Keratinocyte (primary cell): ENCODE measurements at regions not wholly inside any gene's neighbourhood (a gene's known extent, or its start where the extent isn't known, plus 50 kb on each side); places are given as distances from the start of the nearest gene placed in this dataset.

Source experiments
- DNase-seq: peaks from one replicate; pipeline ENCODE4 v3.0.0-alpha.2; 2011; ENCODE audit warnings: low read depth, missing footprints, low spot score
- FAIRE-seq: peaks from 2 replicates; lab custom pipeline; 2011; peaks lifted over from hg19 to GRCh38; lab: Jason Lieb, UNC
- H2AFZ ChIP-seq: 2 replicates; pipeline ENCODE4 v1.6.0; 2012; ENCODE audit warnings: low read length, control low read depth, inconsistent platforms; ENCODE audit not compliant: control insufficient read depth
- H3K27ac ChIP-seq: 2 replicates; pipeline ENCODE4 v1.5.1; 2011; ENCODE audit warnings: low read length; ENCODE audit not compliant: control insufficient read depth, insufficient read depth
- H3K27me3 ChIP-seq: 3 replicates; pipeline ENCODE4 v1.6.0; 2011; ENCODE audit warnings: low read length; ENCODE audit not compliant: control insufficient read depth, insufficient read depth; ENCODE audit errors: extremely low read depth
- H3K36me3 ChIP-seq, 2 experiments: 2 replicates in 1 of 2; 3 replicates in 1 of 2; pipeline ENCODE4 v1.5.1; 2011; ENCODE audit warnings: low read length in 2 of 2, mild to moderate bottlenecking in 1 of 2; ENCODE audit not compliant: control insufficient read depth in 2 of 2, insufficient read depth in 2 of 2; ENCODE audit errors: extremely low read depth in 1 of 2
- H3K4me1 ChIP-seq: 3 replicates; pipeline ENCODE4 v1.5.1; 2011; ENCODE audit warnings: low read length; ENCODE audit not compliant: control insufficient read depth, insufficient read depth; ENCODE audit errors: extremely low read depth
- H3K4me2 ChIP-seq: 3 replicates; pipeline ENCODE4 v1.6.0; 2011; ENCODE audit warnings: low read depth, low read length; ENCODE audit not compliant: control insufficient read depth, insufficient read depth; ENCODE audit errors: extremely low read depth
- H3K4me3 ChIP-seq, 3 experiments: fragments of 200-600 bp in 1 of 3; sonication (generic) in 1 of 3; 2 replicates in 2 of 3; 3 replicates in 1 of 3; pipeline ENCODE4 v1.5.1; 2011 to 2016; ENCODE audit warnings: low read length in 3 of 3, mild to moderate bottlenecking in 3 of 3, control low read depth in 2 of 3, inconsistent platforms in 1 of 3, low read depth in 1 of 3, mixed read lengths in 1 of 3, mixed run types in 1 of 3, moderate library complexity in 1 of 3; ENCODE audit not compliant: control insufficient read depth in 2 of 3, insufficient read depth in 2 of 3; ENCODE audit errors: extremely low read depth in 1 of 3
- H3K79me2 ChIP-seq: 2 replicates; pipeline ENCODE4 v1.6.0; 2012; ENCODE audit warnings: low read length; ENCODE audit not compliant: control insufficient read depth, insufficient read depth
- H3K9ac ChIP-seq: 3 replicates; pipeline ENCODE4 v1.6.0; 2011; ENCODE audit warnings: low read length; ENCODE audit not compliant: control insufficient read depth, insufficient read depth; ENCODE audit errors: extremely low read depth
- H3K9me1 ChIP-seq: 3 replicates; pipeline ENCODE4 v1.6.0; 2011; ENCODE audit warnings: low read length; ENCODE audit not compliant: control insufficient read depth, insufficient read depth; ENCODE audit errors: extremely low read depth
- H3K9me3 ChIP-seq: 2 replicates; pipeline ENCODE4 v1.5.1; 2012; ENCODE audit warnings: low read depth, low read length; ENCODE audit not compliant: control insufficient read depth
- H4K20me1 ChIP-seq: 3 replicates; pipeline ENCODE4 v1.6.0; 2011; ENCODE audit warnings: low read length; ENCODE audit not compliant: control insufficient read depth, insufficient read depth; ENCODE audit errors: extremely low read depth
- EZH2 ChIP-seq: IDR thresholded peaks from one replicate; pipeline ENCODE4 v1.6.1; 2012; ENCODE audit warnings: inconsistent platforms, mild to moderate bottlenecking, low read length, moderate library complexity
- dilution Hi-C: fragments of 300-500 bp; cut with MboI; formaldehyde crosslinking; loops from one replicate; pipeline ENCODE4 v1.7.0; 2020; ENCODE audit warnings: low sequenced_read_pairs; ENCODE audit not compliant: extremely low pct_ligation_motif_present
- TF ChIP-seq, protein P1 (sequence below), 3 experiments: IDR thresholded peaks in 1 of 3; conservative IDR thresholded peaks in 1 of 3; optimal IDR thresholded peaks in 1 of 3; 2 replicates in 2 of 3; 3 replicates in 1 of 3; pipeline versions ENCODE3 to v1.5.1; 2011; ENCODE audit warnings: low read length in 3 of 3, mild to moderate bottlenecking in 3 of 3, moderate library complexity in 2 of 3, control low read depth in 1 of 3, inconsistent platforms in 1 of 3; ENCODE audit not compliant: insufficient read depth in 2 of 3; ENCODE audit errors: extremely low read depth in 1 of 3

DNA sequence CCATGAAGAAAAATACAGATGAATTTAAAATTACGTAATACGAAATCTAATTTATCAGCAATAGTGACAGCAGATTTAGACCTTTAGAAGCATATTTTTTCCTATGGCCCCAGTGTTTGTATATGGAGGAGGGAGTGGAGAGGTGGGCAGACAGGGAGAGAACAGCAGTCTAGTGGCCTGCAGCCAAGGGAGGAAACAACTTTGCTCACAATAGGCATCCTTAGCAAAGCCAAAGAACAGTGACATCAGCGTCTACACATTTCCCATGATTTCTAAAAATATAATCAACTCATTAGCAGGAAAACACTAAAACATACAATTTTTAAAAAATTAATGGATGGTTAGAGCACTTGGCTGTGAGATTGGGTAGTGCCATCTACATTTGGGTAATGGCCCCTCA, 622.6 kb upstream of the ATP2B1 start:
- TF ChIP-seq, protein P1, sequence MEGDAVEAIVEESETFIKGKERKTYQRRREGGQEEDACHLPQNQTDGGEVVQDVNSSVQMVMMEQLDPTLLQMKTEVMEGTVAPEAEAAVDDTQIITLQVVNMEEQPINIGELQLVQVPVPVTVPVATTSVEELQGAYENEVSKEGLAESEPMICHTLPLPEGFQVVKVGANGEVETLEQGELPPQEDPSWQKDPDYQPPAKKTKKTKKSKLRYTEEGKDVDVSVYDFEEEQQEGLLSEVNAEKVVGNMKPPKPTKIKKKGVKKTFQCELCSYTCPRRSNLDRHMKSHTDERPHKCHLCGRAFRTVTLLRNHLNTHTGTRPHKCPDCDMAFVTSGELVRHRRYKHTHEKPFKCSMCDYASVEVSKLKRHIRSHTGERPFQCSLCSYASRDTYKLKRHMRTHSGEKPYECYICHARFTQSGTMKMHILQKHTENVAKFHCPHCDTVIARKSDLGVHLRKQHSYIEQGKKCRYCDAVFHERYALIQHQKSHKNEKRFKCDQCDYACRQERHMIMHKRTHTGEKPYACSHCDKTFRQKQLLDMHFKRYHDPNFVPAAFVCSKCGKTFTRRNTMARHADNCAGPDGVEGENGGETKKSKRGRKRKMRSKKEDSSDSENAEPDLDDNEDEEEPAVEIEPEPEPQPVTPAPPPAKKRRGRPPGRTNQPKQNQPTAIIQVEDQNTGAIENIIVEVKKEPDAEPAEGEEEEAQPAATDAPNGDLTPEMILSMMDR (optimal IDR thresholded peaks at IDR 0.05 in 1 of 3, IDR thresholded peaks at IDR 0.05 in 1 of 3, conservative IDR thresholded peaks at IDR 0.05 in 1 of 3; ENCODE audit: extremely low read depth in 1 of 3, insufficient read depth in 2 of 3, low read length in 3 of 3) = no peak
- no peak for TF ChIP-seq EZH2
- no peak overlapping the region for H3K4me3 ChIP-seq
- no peaks in the 10 kb centered on the region for H3K9me1 ChIP-seq
- H3K9ac ChIP-seq = no peak overlapping the region
- dilution Hi-C loops = no loop called here
- H3K79me2 ChIP-seq = no peaks in the 10 kb centered on the region
- H3K4me1 ChIP-seq = no peaks in the 10 kb centered on the region
- no peak overlapping the region for H3K27ac ChIP-seq
- FAIRE-seq (no peak), DNase-seq (no peak)
- no peaks in the 10 kb centered on the region for H3K9me3 ChIP-seq
- no peak overlapping the region for H2AFZ ChIP-seq
- H3K27me3 ChIP-seq = no peaks in the 10 kb centered on the region
- no peaks in the 10 kb centered on the region for H4K20me1 ChIP-seq
- no peak overlapping the region for H3K4me2 ChIP-seq
- H3K36me3 ChIP-seq = no peaks in the 10 kb centered on the region

- H2AFZ ChIP-seq = no peak overlapping the region
- no peaks in the 10 kb centered on the region for H4K20me1 ChIP-seq
- no peaks in the 10 kb centered on the region for H3K36me3 ChIP-seq
- no peak overlapping the region for H3K9ac ChIP-seq
- H3K9me3 ChIP-seq = no peaks in the 10 kb centered on the region
- no peaks in the 10 kb centered on the region for H3K79me2 ChIP-seq
- H3K27me3 ChIP-seq = no peaks in the 10 kb centered on the region
- H3K4me1 ChIP-seq = no peaks in the 10 kb centered on the region
- DNase-seq = no peak
- H3K4me3 ChIP-seq = no peak overlapping the region
- H3K9me1 ChIP-seq = no peaks in the 10 kb centered on the region
- H3K4me2 ChIP-seq = no peak overlapping the region
- TF ChIP-seq, protein P1 (optimal IDR thresholded peaks at IDR 0.05 in 1 of 3, IDR thresholded peaks at IDR 0.05 in 1 of 3, conservative IDR thresholded peaks at IDR 0.05 in 1 of 3; ENCODE audit: extremely low read depth in 1 of 3, insufficient read depth in 2 of 3, low read length in 3 of 3) = no peak
- no peak for TF ChIP-seq EZH2
- H3K27ac ChIP-seq = no peak overlapping the region
- dilution Hi-C loops = no loop called here
- no peak for FAIRE-seq
These were observed 619.4 kb upstream of the ATP2B1 start for GRCh38 chr12:90327793-90328743.
